Upper lobe of left lung (tissue), 4 donors: ENCODE measurements at regions not wholly inside any gene's neighbourhood (a gene's known extent, or its start where the extent isn't known, plus 50 kb on each side); places are given as distances from the start of the nearest gene placed in this dataset.

Experiments
- POLR2A ChIP-seq, 4 donors: fragments of 450-650 bp; IDR thresholded peaks; one replicate each; pipeline ENCODE4 v1.5.1; 2016 to 2017; ENCODE audit warnings: antibody characterized with exemption in 4 of 4, mild to moderate bottlenecking in 2 of 4
- POLR2AphosphoS5 ChIP-seq, 2 donors: sonication (generic); formaldehyde crosslinking; IDR thresholded peaks; one replicate each; pipeline ENCODE4 v1.5.1; 2017; ENCODE audit warnings: antibody characterized with exemption in 2 of 2
- TF ChIP-seq, protein P1 (sequence below), 6 experiments: fragments of 450-650 bp in 4 of 6; fragments of 200-600 bp in 2 of 6; sonication (generic) in 2 of 6; IDR thresholded peaks; one replicate each; pipeline ENCODE4 v1.5.1; 2016 to 2019; ENCODE audit warnings: antibody characterized with exemption in 6 of 6

DNA sequence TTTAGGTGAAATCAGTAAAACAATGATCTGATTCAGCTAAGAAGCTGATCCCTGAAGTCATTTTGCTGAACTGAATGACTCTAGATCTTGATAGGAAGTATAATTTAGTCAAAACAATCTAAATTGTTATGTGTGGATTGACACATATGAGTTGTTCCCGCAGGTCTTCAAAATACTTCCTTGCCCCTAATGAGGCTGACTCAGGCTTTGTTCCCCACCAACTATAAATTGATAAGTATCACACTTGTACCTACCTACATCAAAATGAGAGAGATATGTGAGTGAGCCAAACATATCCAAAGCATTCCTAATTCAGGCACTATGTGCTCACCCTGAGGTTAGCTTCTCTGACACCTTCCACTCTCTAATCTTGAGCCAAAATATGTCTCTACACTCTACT is 507.1 kb downstream of the PLPP3 start:
- TF ChIP-seq, protein P1, sequence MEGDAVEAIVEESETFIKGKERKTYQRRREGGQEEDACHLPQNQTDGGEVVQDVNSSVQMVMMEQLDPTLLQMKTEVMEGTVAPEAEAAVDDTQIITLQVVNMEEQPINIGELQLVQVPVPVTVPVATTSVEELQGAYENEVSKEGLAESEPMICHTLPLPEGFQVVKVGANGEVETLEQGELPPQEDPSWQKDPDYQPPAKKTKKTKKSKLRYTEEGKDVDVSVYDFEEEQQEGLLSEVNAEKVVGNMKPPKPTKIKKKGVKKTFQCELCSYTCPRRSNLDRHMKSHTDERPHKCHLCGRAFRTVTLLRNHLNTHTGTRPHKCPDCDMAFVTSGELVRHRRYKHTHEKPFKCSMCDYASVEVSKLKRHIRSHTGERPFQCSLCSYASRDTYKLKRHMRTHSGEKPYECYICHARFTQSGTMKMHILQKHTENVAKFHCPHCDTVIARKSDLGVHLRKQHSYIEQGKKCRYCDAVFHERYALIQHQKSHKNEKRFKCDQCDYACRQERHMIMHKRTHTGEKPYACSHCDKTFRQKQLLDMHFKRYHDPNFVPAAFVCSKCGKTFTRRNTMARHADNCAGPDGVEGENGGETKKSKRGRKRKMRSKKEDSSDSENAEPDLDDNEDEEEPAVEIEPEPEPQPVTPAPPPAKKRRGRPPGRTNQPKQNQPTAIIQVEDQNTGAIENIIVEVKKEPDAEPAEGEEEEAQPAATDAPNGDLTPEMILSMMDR (IDR thresholded peaks at IDR 0.05), result no peak
- TF ChIP-seq POLR2A (IDR thresholded peaks at IDR 0.05), result no peak
- TF ChIP-seq POLR2AphosphoS5 (IDR thresholded peaks at IDR 0.05), result no peak
